Thymus (tissue), 11 donors: ENCODE measurements at regions not wholly inside any gene's neighbourhood (a gene's known extent, or its start where the extent isn't known, plus 50 kb on each side); places are given as distances from the start of the nearest gene placed in this dataset.

Experiments used
- DNase-seq, 9 donors: peaks; one replicate each; pipeline ENCODE4 v3.0.0-alpha.2; 2013; ENCODE audit warnings: low spot score in 9 of 9, low read depth in 6 of 9, missing footprints in 1 of 9
- H3K27ac ChIP-seq, 2 donors: one replicate each; pipeline ENCODE4 v1.5.1; 2013; ENCODE audit warnings: control low read depth in 1 of 2, low read depth in 1 of 2, low read length in 1 of 2, mild to moderate bottlenecking in 1 of 2, moderate library complexity in 1 of 2
- H3K27me3 ChIP-seq, 2 donors: one replicate each; pipeline ENCODE4 v1.5.1; 2013; ENCODE audit warnings: low read length in 1 of 2; ENCODE audit not compliant: control insufficient read depth in 2 of 2, insufficient read depth in 1 of 2
- H3K36me3 ChIP-seq, 2 donors: one replicate each; pipeline ENCODE4 v1.5.1; 2013; ENCODE audit warnings: low read length in 1 of 2, mild to moderate bottlenecking in 1 of 2, moderate library complexity in 1 of 2; ENCODE audit not compliant: control insufficient read depth in 2 of 2, insufficient read depth in 2 of 2
- H3K4me1 ChIP-seq, 2 donors: one replicate each; pipeline ENCODE4 v1.5.1; 2013; ENCODE audit warnings: low read length in 2 of 2; ENCODE audit not compliant: control insufficient read depth in 2 of 2, insufficient read depth in 2 of 2
- H3K4me3 ChIP-seq, 2 donors: one replicate each; pipeline ENCODE4 v1.5.1; 2013; ENCODE audit warnings: low read length in 2 of 2, control low read depth in 1 of 2, mild to moderate bottlenecking in 1 of 2
- H3K9me3 ChIP-seq, 2 donors: one replicate each; pipeline ENCODE4 v1.5.1; 2013; ENCODE audit warnings: low read length in 1 of 2, mild to moderate bottlenecking in 1 of 2; ENCODE audit not compliant: control insufficient read depth in 2 of 2, insufficient read depth in 1 of 2
- WGBS: extraction: QIAGEN DNeasy Blood & Tissue Kit; methylation state at CpG from one replicate; pipeline ENCODE4 v1.1.7; 2013; 5-methylcytosine and 5-hydroxymethylcytosine counted together
- donor health status: healthy.

- Histone ChIP-seq H3K27me3 (no peaks in the 10 kb centered on the region), H3K27ac (no peak overlapping the region), H3K4me1 (peaks cover 0 to 5% of the 10 kb centered on the region in 2 donors), H3K4me3 (no peak overlapping the region), H3K36me3 (no peaks in the 10 kb centered on the region), H3K9me3 (no peaks in the 10 kb centered on the region)
- peak in 1 of 9 donors; percentile 20 for DNase-seq
- WGBS: 17% methylated on average over 9 of the region's 9 CpGs
Measured at GRCh38 chr6:146876271-146877151, 277.7 kb downstream of the ADGB start.

DNA sequence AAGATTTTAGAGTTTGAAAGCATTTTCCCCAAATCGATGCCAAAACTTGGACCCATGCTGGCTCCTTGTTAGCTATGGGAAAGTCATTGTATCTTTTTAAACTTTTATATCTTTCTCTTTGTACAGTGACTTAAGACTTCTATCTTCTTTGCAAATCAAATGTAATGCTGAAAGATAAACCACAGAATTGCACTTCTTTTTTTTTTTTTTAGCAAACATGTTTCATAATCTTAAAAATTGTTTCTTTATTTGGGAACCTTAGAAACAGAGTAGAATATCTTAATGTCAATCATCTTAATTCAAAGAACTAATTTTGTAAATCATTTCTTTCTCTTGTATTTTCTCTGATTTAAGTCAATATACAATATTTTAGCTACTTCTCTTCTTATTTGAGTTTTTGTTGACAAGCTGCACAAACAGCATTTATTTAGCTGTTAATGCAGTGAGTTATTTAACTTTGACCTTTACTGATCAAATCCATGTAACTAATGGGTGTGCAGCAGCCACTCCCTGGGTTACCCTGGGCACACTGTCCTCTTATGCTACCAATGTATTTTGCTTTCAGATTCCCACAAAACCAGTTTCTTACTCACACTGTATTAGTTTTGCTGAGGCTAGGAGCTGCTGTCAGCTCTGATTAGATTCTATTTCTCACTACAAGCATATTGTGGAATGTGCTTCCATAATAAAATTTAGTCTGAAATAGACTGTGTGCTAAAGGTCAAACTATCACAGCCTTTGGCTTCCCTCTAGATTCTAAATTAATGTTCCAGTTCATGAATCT is 279.6 kb downstream of the ADGB start:
- 86% methylated on average over 1 of the region's 1 CpG for WGBS
- no peak for DNase-seq
- Histone ChIP-seq H3K9me3 (no peaks in the 10 kb centered on the region), H3K4me3 (no peak overlapping the region), H3K27me3 (no peaks in the 10 kb centered on the region), H3K36me3 (no peaks in the 10 kb centered on the region), H3K27ac (no peak overlapping the region), H3K4me1 (peaks cover 0 to 5% of the 10 kb centered on the region in 2 donors)

- Histone ChIP-seq H3K27ac (no peak overlapping the region), H3K36me3 (no peaks in the 10 kb centered on the region), H3K4me1 (peaks cover 0 to 5% of the 10 kb centered on the region in 2 donors), H3K27me3 (no peaks in the 10 kb centered on the region), H3K4me3 (no peak overlapping the region), H3K9me3 (no peaks in the 10 kb centered on the region)
- 86% methylated on average over 2 of the region's 2 CpGs for WGBS
- DNase-seq: no peak
Measured at GRCh38 chr6:146878952-146879340, 280.2 kb downstream of the ADGB start.

DNA sequence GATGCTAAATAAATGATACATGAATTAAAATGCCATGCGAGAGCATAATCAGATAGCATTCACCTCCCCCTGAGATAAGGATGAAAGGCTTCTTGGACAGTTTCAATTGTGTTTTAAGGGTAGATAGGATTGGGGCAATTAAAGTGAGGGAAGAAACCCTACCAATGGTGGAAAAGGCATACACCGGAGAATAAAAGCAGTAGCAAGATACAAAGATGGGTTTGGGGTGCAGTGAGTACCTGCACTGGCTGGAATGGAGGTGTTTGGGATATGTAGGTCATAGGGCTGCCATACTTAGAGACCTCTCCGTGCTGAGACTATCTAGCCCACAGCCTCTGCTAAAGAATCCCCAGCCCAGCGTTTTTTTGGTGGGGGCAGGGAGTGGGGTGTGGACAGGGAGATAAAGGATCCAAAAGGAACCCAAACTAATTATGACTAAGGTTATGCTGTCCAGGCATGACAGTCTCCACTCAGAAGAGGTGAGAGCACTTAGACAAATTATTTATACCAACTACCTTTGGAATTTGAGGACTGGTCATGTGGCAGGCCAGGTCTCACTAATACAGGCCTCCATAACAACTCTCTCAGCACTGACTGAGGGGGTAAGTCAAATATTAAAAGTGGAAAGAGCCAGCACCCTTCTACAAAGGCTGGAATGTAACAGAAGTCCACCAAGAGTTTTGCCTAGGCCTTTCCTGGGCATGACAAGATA is 280.8 kb downstream of the ADGB start:
- H3K27me3 ChIP-seq: no peaks in the 10 kb centered on the region
- WGBS: 86% methylated on average over 4 of the region's 4 CpGs
- no peaks in the 10 kb centered on the region for H3K36me3 ChIP-seq
- no peaks in the 10 kb centered on the region for H3K9me3 ChIP-seq
- no peak overlapping the region for H3K27ac ChIP-seq
- no peak overlapping the region for H3K4me3 ChIP-seq
- no peak for DNase-seq
- H3K4me1 ChIP-seq: peaks cover 0 to 5% of the 10 kb centered on the region in 2 donors

DNA sequence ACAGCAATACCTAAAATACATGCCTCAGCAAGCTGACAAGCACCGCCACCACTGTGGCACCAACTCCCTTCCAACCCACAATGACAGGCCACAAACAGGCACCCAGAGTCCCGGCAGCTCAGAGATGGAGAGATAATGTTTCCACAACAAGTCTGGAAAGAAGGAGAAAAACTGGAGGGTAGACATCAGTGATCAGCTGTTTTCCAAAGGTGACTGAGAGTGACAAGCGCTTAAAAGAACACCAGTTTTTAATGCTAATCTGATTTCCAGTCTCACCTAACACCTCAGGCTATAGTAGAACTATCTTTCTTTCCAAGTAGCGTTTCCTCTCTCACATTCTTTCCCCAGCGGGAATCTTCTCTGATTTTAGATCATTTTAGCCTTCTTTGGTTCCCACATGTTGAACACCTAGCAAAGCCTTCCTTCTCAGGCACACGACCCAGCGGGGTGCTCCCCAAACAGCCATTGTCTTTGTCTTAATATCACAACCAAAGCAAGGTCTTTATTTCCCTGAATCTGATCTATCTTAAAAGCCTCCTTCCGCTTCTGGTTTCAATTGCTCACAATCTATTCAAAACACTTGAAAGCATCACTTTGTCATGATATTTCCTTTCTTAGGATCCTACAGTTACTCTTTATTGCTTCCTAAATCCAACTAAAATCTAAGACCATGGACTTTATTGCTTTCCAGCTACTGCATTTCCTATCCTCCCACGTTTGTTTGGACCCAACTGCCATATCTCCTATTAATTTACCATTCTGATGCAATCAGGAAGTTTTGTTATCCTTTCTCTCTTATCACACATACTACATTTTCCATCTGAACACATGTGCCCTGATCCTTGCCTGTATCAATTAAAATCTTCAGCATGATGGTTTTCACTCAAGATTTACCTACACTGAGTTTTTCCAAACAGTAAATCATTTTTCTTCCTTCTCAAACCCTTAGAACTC is 282.7 kb downstream of the ADGB start:
- H3K27ac ChIP-seq: no peak overlapping the region
- peaks cover 0 to 1% of the 10 kb centered on the region in 2 donors for H3K4me1 ChIP-seq
- H3K4me3 ChIP-seq: no peak overlapping the region
- no peak for DNase-seq
- 84% methylated on average over 9 of the region's 9 CpGs for WGBS
- no peaks in the 10 kb centered on the region for H3K9me3 ChIP-seq
- H3K27me3 ChIP-seq: no peaks in the 10 kb centered on the region
- no peaks in the 10 kb centered on the region for H3K36me3 ChIP-seq

GRCh38 chr6:146883640-146884531 is 285.1 kb downstream of the ADGB start:
- Histone ChIP-seq H3K27me3 (no peaks in the 10 kb centered on the region), H3K9me3 (no peaks in the 10 kb centered on the region), H3K36me3 (no peaks in the 10 kb centered on the region), H3K4me1 (no peaks in the 10 kb centered on the region), H3K27ac (no peak overlapping the region), H3K4me3 (no peak overlapping the region)
- DNase-seq: no peak
- 97% methylated on average over 4 of the region's 4 CpGs for WGBS

GRCh38 chr6:146884728-146885127 is 286.0 kb downstream of the ADGB start:
- H3K9me3 ChIP-seq: no peaks in the 10 kb centered on the region
- no peak for DNase-seq
- WGBS: 97% methylated on average over 2 of the region's 2 CpGs

More at GRCh38 chr6:146884728-146885127, 286.0 kb downstream of the ADGB start:
- Histone ChIP-seq H3K4me1 (no peaks in the 10 kb centered on the region), H3K27me3 (no peaks in the 10 kb centered on the region), H3K27ac (no peak overlapping the region), H3K4me3 (no peak overlapping the region), H3K36me3 (no peaks in the 10 kb centered on the region)
